ENCODE measurements at regions not wholly inside any gene's neighbourhood (a gene's known extent, or its start where the extent isn't known, plus 50 kb on each side); places are given as distances from the start of the nearest gene placed in this dataset.

GRCh38 chr9:106052735-106053134 lies 358.4 kb downstream of the TMEM38B start:
- no peak for DNase-seq (ENCODE audit: low spot score)

DNA sequence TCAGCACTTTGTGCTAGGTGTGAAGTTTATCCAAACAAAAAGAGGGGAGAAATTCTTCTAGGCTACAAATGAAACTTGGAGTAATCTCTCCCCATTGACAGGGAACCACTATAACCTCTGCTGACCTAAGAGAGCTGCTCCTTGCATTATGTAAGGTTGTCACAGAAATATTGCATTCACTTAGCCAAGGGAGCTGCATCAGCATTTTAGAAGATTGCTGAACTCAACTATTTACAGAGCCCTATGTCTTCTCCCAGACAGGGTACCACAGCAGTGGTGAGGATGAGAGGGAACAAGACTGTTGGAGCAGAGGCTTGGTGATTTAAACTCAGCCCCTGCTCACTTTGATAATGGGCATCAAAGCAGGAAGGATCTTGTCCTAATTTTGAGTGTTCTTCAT lies 362.0 kb downstream of the TMEM38B start:
- DNase-seq (ENCODE audit: low spot score) = no peak

GRCh38 chr9:106058460-106058859 lies 364.1 kb downstream of the TMEM38B start:
- DNase-seq (ENCODE audit: low spot score) = no peak

DNA sequence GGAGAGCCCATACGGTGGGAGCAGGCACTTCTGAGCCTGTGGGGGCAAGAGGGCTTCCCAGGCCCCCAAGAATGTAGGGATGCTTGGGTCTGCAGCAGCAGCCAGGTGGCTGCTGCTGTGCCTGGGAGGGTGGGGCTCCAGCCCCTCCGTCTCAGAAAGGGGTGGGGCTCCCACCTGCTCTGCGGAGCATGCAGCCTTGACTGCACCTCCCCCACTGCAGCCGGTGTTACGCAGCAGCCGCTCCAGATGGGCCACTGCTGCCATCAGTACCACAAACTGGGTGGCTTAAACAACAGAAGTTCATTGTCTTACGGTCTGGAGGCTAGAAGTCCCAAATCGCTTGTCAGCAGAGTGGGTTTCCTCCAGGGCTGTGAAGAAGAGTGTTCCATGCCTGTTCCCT lies 365.5 kb downstream of the TMEM38B start:
- no peak for DNase-seq (ENCODE audit: low spot score)

DNA sequence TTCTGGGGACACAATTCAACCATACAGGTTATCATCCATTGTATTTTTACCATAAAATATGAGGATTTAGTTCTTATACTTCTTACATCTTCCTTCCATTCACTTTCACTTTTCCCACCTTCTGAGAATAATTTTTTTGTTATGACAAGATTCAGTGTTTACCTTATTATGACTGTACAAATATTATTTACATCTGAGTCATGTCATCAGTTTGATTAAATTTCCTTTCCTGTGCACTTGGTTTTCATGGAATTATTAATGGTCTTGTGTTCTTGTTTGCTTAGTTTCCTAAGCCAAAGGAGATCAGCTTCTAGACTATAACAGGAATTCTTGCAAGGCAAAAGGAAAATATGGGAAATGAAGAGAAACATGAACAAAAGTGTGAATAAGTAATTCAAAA lies 366.5 kb downstream of the TMEM38B start:
- DNase-seq (ENCODE audit: low spot score) = no peak

DNA sequence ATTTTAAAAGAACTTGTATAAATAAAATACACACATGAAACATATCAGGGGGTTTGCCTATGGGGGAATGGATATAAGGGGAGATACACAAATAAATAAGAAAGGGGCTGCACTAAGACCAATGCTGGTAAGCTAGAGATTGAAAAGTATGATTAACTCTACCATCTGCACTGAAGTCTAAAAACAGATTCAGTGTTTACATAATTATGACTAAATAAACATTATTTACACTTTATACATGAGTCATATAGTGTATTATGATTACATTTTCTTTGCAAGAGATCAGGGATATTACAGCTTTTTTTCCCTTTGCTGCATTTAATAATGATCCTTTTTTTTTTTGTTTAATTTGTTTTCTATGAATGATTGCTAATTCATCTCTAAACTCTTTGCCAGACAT lies 367.9 kb downstream of the TMEM38B start:
- DNase-seq (ENCODE audit: low spot score) = no peak

DNA sequence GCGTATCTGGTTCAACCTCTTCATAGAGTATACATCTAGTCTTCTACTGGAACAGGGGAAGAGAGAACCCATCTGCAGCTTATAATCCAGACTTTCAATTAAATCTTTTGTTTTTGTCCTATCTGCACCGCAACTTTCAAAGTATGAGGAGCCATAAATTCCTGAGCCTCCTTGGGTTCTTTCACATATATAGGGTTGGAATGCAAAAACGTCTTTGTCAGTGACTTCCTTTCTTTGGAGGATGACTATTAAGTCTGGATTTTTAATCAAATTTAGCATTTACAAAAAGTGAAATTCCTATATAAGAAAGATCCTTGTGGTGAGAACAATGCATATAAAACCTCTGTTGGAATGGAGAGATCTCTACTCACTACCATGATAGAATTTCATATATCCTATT lies 370.8 kb downstream of the TMEM38B start:
- DNase-seq (ENCODE audit: low spot score) = no peak

DNA sequence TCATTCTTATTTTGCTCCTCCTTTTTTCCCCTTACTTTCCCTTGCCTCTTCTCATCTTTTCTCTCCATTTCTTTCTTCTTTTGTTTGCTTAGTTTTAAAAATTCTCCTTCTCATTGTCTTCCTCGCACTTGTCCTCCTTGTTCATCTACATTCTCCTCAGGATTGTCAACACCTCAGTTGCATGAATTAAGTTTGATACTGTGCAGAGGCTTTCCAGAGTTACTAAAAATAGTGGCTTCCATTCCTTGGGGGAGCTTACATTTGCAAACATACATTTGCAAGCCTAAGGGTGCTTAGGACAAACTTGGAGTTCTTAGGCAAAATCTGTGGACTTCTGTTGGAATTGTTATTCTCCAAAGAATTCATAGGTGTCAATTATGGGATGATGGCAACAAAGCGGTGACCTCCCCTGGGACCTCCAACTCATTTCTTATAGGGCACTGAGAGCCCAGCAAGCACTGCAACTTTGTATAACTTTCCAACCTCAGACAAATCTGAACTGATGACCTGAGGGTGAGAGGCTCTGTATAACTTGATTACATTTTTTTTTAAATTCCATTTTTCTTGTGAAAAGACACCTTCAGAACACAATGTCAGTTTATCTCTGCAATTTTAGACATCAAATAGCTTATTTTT lies 371.4 kb downstream of the TMEM38B start:
- DNase-seq (ENCODE audit: low spot score) = no peak

DNA sequence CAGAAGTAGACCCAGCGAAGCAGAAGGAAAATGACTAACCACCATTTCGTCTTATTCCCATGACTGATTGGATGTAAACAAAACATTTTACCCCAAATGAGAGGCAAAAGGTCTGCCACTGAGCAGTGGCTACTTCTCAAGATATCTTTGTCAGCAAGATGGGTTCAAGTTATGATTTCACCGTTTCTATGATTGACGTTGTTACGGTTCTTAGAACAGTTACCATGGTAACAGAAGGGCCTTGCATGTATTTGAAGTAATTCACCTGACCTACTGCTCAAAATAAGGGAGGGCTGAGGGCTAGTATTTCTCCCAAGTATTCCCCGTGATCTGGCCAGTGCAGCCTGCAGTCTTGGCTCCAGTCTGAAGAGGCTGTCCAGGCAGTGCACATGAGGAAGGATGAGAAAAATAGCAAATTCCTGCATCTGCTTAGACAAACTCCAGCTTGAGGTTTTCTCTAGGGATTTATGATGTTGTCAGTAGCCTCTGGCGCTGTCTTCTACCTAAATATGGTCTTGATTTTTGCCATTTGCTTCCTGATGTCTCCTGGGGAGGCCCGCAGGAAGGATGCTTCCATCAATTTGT lies 372.7 kb downstream of the TMEM38B start:
- DNase-seq (ENCODE audit: low spot score) = no peak

- DNase-seq (ENCODE audit: low spot score) = no peak
Measured at GRCh38 chr9:106069241-106069640, 374.9 kb downstream of the TMEM38B start.

DNA sequence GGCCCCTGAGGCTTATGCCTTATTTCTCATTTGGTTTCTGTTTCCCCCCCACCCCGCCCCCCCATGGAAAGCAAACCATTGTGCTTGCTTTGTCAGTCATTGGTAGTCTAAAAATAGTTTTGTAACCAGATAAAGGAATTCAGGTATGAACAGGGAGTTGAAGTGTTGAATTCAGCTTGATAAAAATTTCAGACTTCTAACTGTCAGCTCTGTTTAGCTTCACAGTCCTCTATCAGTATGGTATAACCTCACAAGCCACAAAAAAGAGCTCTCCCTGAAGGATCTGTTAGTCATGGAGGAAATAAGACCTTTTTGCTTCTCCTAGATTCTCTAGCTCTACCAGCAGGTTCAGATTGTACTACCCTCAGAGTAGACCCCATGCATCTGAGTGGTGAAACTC lies 378.1 kb downstream of the TMEM38B start:
- no peak for DNase-seq (ENCODE audit: low spot score)

DNA sequence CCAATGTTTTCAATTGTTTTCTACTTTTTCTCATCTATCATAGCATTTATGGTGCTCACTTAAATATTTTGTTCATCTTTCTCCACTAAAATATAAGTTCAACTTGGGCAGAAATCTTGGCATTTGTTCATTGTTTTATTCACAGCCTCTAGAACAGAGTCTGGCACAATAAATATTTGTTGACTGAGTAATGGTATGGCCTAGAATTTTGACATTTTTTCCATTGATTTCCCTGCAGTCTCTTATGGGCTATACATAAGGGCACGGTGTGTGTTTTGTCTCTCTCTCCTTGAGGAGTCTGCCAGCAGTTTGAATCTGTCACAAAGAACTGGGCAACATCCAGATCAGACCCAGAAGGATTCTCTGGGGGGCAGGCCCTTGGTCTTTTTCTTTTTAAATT lies 379.7 kb downstream of the TMEM38B start:
- DNase-seq (ENCODE audit: low spot score) = no peak

- DNase-seq (ENCODE audit: low spot score) = no peak
Measured at GRCh38 chr9:106075236-106075959, 381.1 kb downstream of the TMEM38B start.

DNA sequence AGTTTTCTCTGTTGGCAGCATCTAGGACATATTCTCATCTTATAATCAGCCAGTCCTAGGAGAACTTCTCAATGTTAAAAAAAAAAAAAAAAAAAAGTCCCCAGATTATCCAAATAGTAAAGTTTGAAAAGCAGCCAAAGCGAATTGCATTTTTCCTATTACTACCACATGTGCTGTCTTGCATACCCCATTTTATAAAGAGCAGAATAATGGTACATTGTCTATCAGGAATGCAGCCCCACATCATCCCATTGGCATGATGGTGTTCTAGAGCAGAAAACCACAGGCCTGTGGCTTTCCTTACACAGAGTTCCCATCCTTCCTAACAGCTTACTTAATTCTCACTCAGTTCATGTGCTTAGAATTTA lies 381.6 kb downstream of the TMEM38B start:
- peak; percentile 9 for DNase-seq (ENCODE audit: low spot score)

- DNase-seq (ENCODE audit: low spot score) = no peak
Measured at GRCh38 chr9:106076711-106077110, 382.4 kb downstream of the TMEM38B start.

GRCh38 chr9:106077731-106078130 lies 383.4 kb downstream of the TMEM38B start:
- no peak for DNase-seq (ENCODE audit: low spot score)

- no peak for DNase-seq (ENCODE audit: low spot score)
Measured at GRCh38 chr9:106082621-106083020, 388.3 kb downstream of the TMEM38B start.

- DNase-seq (ENCODE audit: low spot score) = no peak
Measured at GRCh38 chr9:106084702-106085101, 390.4 kb downstream of the TMEM38B start.

DNA sequence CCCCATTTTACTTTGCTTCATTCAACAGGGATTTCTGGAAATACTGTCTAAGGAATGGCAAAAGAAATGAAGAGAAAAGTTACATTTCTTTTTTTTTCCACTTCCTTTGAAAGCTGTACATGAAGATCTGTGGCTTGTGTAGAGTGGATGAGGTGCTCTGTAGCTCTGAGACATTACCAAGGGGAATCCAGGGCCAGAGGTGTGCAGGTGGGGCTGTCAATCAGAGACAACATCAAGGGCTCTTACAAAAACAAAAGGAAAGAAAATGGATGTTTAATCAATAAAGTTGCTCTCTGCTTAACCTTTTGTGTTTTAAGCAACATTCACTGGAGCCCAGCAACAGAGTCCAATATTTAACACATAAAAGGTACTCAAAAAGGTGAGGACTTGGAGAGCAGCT lies 391.1 kb downstream of the TMEM38B start:
- no peak for DNase-seq (ENCODE audit: low spot score)

- no peak for DNase-seq (ENCODE audit: low spot score)
Measured at GRCh38 chr9:106092083-106092482, 397.7 kb downstream of the TMEM38B start.

DNA sequence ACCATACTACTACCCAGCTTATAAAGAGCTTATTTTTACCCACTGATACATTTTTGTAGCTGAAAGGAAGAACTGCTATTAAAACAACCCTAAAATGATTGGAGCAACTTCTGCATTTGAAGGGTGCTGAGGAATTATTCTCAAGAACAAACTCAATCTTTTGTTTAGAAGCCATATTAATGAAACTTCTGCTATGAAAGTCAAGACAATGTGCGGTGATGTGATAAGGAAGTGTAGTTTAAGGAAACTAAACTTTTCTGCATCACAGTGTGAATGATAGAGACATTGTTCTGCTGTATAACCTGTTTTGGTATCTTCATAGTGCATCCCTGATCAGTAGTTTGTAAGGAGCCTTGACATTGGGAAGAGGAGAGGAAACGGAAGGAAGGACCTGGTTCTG lies 408.5 kb downstream of the TMEM38B start:
- no peak for DNase-seq (ENCODE audit: low spot score)

- no peak for DNase-seq (ENCODE audit: low spot score)
Measured at GRCh38 chr9:106104887-106105286, 410.5 kb downstream of the TMEM38B start.

- DNase-seq (ENCODE audit: low spot score) = no peak
Measured at GRCh38 chr9:106106396-106106795, 412.1 kb downstream of the TMEM38B start.

DNA sequence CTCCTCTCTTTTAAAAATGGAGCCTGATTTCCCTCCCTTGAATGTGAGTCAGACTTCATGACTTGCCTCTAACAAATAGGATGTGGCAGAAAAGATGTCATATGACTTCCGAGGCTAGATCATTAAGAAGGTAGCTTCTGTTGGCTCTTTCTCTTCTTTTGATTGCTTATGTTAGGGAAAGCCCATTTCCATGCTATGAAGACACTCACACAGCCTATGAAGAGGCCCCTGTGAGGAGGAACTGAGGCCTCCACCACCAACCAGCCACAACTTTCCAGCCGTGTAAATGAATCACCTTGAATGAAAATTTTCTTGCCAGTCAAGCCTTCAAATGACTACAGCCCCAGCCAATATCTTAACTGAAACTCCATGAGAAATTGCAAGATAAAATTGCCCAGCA lies 413.4 kb downstream of the TMEM38B start:
- DNase-seq (ENCODE audit: low spot score) = no peak

All from AG20443 (cell line).